SU-DHL-6 (cell line): ENCODE measurements at regions not wholly inside any gene's neighbourhood (a gene's known extent, or its start where the extent isn't known, plus 50 kb on each side); places are given as distances from the start of the nearest gene placed in this dataset.

Experiments
- EZH2phosphoT487 ChIP-seq: fragments of 200-600 bp; sonication (generic), shearing (Covaris generic); conservative IDR thresholded peaks from 2 replicates; pipeline ENCODE4 v1.6.1; 2018; ENCODE audit warnings: mild to moderate bottlenecking, antibody characterized with exemption, low read length, moderate library complexity, mixed read lengths
- TF ChIP-seq, protein P1 (sequence below): fragments of 200-600 bp; sonication (generic); IDR thresholded peaks from one replicate; pipeline ENCODE4 v1.5.1; 2017; ENCODE audit warnings: antibody characterized with exemption, mild to moderate bottlenecking, low read length, moderate library complexity; ENCODE audit not compliant: insufficient read depth, poor library complexity, severe bottlenecking

- TF ChIP-seq, protein P1, sequence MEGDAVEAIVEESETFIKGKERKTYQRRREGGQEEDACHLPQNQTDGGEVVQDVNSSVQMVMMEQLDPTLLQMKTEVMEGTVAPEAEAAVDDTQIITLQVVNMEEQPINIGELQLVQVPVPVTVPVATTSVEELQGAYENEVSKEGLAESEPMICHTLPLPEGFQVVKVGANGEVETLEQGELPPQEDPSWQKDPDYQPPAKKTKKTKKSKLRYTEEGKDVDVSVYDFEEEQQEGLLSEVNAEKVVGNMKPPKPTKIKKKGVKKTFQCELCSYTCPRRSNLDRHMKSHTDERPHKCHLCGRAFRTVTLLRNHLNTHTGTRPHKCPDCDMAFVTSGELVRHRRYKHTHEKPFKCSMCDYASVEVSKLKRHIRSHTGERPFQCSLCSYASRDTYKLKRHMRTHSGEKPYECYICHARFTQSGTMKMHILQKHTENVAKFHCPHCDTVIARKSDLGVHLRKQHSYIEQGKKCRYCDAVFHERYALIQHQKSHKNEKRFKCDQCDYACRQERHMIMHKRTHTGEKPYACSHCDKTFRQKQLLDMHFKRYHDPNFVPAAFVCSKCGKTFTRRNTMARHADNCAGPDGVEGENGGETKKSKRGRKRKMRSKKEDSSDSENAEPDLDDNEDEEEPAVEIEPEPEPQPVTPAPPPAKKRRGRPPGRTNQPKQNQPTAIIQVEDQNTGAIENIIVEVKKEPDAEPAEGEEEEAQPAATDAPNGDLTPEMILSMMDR = no peak
- TF ChIP-seq EZH2phosphoT487 = no peak
Observed at GRCh38 chr17:73767696-73768095, 123.5 kb upstream of the SDK2 start.
